IMR-90 (cell line): ENCODE measurements at regions not wholly inside any gene's neighbourhood (a gene's known extent, or its start where the extent isn't known, plus 50 kb on each side); places are given as distances from the start of the nearest gene placed in this dataset.

Experiments used
- ATAC-seq: fragments of 200-7000 bp; cut with Tn5 transposase; 2 replicates; pipeline ENCODE4 v1.9.1; 2020; ENCODE audit warnings: low read depth, mild to moderate bottlenecking, moderate library complexity
- BruUV-seq: library from RNA; stranded (reverse); fragments of 400-500 nt; replicated peaks from 2 replicates; lab custom pipeline; 2021; lab: Mats Ljungman, UMichigan
- CTCF ChIA-PET: fragments of 300-600 bp; formaldehyde crosslinking; extraction: SDS; loops from one replicate; lab custom pipeline; 2021; ENCODE audit warnings: antibody characterized with exemption; lab: Yijun Ruan, JAX
- POLR2A ChIA-PET: fragments of 300-600 bp; sonication (Branson Sonifier 250); formaldehyde crosslinking; loops from one replicate; lab custom pipeline; 2022; ENCODE audit warnings: antibody characterized with exemption; ENCODE audit not compliant: unreplicated experiment; lab: Charles Lee
- DNase-seq: peaks from one replicate; pipeline ENCODE4 v3.0.0; 2013
- H2AFZ ChIP-seq: replicated peaks from 2 replicates; pipeline ENCODE3; 2013; ENCODE audit warnings: low read length, mild to moderate bottlenecking; ENCODE audit not compliant: poor library complexity
- H2AK5ac ChIP-seq: 2 replicates; pipeline ENCODE4 v1.6.1; 2013; ENCODE audit warnings: low read depth, low read length, inconsistent platforms
- H2AK9ac ChIP-seq: replicated peaks from 2 replicates; pipeline ENCODE3; 2013; ENCODE audit warnings: mild to moderate bottlenecking, low read depth, low read length, moderate library complexity; ENCODE audit not compliant: poor library complexity
- H2BK120ac ChIP-seq: 2 replicates; pipeline ENCODE4 v1.6.1; 2013; ENCODE audit warnings: low read depth, low read length, inconsistent platforms
- H2BK15ac ChIP-seq: 3 replicates; pipeline ENCODE4 v1.6.1; 2013; ENCODE audit warnings: low read depth, low read length, inconsistent platforms
- H2BK20ac ChIP-seq: 2 replicates; pipeline ENCODE4 v1.6.1; 2013; ENCODE audit warnings: low read depth, mild to moderate bottlenecking, inconsistent platforms, low read length, moderate library complexity
- H2BK5ac ChIP-seq: 2 replicates; pipeline ENCODE4 v1.6.1; 2013; ENCODE audit warnings: mild to moderate bottlenecking, low read depth, low read length, inconsistent platforms; ENCODE audit not compliant: poor library complexity, severe bottlenecking
- H3K14ac ChIP-seq: replicated peaks from 2 replicates; pipeline ENCODE4 v1.6.1; 2013; ENCODE audit warnings: low read depth, low read length, inconsistent platforms
- H3K18ac ChIP-seq: 2 replicates; pipeline ENCODE4 v1.6.1; 2013; ENCODE audit warnings: low read depth, low read length, control low read depth
- H3K23ac ChIP-seq: 2 replicates; pipeline ENCODE4 v1.6.1; 2013; ENCODE audit warnings: low read depth, low read length, inconsistent platforms
- H3K27ac ChIP-seq: 2 replicates; pipeline ENCODE4 v1.5.1; 2013; ENCODE audit warnings: mild to moderate bottlenecking, control low read depth, low read length; ENCODE audit not compliant: insufficient read depth
- H3K27me3 ChIP-seq: 2 replicates; pipeline ENCODE4 v1.6.1; 2013; ENCODE audit warnings: low read length; ENCODE audit not compliant: control insufficient read depth, insufficient read depth
- H3K36me3 ChIP-seq: 2 replicates; pipeline ENCODE4 v1.6.1; 2013; ENCODE audit warnings: low read length, mixed read lengths; ENCODE audit not compliant: control insufficient read depth, insufficient read depth
- H3K4ac ChIP-seq: 2 replicates; pipeline ENCODE4 v1.6.1; 2013; ENCODE audit warnings: low read depth, low read length, inconsistent platforms
- H3K4me1 ChIP-seq: 2 replicates; pipeline ENCODE4 v1.6.1; 2013; ENCODE audit warnings: low read length, mixed read lengths; ENCODE audit not compliant: control insufficient read depth, insufficient read depth
- H3K4me2 ChIP-seq: 2 replicates; pipeline ENCODE4 v1.6.1; 2013; ENCODE audit warnings: low read depth, mild to moderate bottlenecking, control low read depth, low read length, moderate library complexity
- H3K4me3 ChIP-seq: 2 replicates; pipeline ENCODE4 v1.5.1; 2013; ENCODE audit warnings: low read depth, mild to moderate bottlenecking, control low read depth, low read length, moderate library complexity; ENCODE audit not compliant: insufficient read depth
- H3K56ac ChIP-seq: 2 replicates; pipeline ENCODE4 v1.6.1; 2013; ENCODE audit warnings: low read length, inconsistent platforms; ENCODE audit not compliant: insufficient read depth; ENCODE audit errors: extremely low read depth
- H3K79me1 ChIP-seq, 2 experiments: 2 replicates each; pipeline ENCODE4 v1.6.1; 2013; ENCODE audit warnings: low read length in 2 of 2, inconsistent platforms in 1 of 2, low read depth in 1 of 2
- H3K9ac ChIP-seq: 2 replicates; pipeline ENCODE4 v1.6.1; 2013; ENCODE audit warnings: low read depth, low read length, control low read depth
- H3K9me1 ChIP-seq: 2 replicates; pipeline ENCODE4 v1.6.1; 2013; ENCODE audit warnings: low read length, inconsistent platforms; ENCODE audit not compliant: insufficient read depth
- H3K9me3 ChIP-seq: 2 replicates; pipeline ENCODE4 v1.6.1; 2013; ENCODE audit warnings: low read length; ENCODE audit not compliant: control insufficient read depth, insufficient read depth
- H4K20me1 ChIP-seq: 2 replicates; pipeline ENCODE4 v1.6.1; 2013; ENCODE audit warnings: low read length, inconsistent platforms; ENCODE audit not compliant: insufficient read depth
- H4K5ac ChIP-seq: 2 replicates; pipeline ENCODE4 v1.6.1; 2013; ENCODE audit warnings: mild to moderate bottlenecking, low read depth, low read length, control low read depth
- H4K8ac ChIP-seq, 2 experiments: 2 replicates each; pipeline ENCODE4 v1.6.1; 2013; ENCODE audit warnings: low read depth in 2 of 2, low read length in 2 of 2, control low read depth in 1 of 2, inconsistent platforms in 1 of 2
- H4K91ac ChIP-seq: 2 replicates; pipeline ENCODE4 v1.6.1; 2013; ENCODE audit warnings: low read depth, low read length, inconsistent platforms; ENCODE audit not compliant: insufficient read depth
- BHLHE40 ChIP-seq: fragments of 150-350 bp; IDR thresholded peaks from 2 replicates; pipeline ENCODE4 v1.6.1; 2016; ENCODE audit warnings: mild to moderate bottlenecking, low read depth, low read length
- CEBPB ChIP-seq: IDR thresholded peaks from 2 replicates; pipeline ENCODE4 v1.6.1; 2012; ENCODE audit warnings: low read depth, low read length, improper control_type of control experiment
- CHD1 ChIP-seq: IDR thresholded peaks from 2 replicates; pipeline ENCODE4 v1.6.1; 2012; ENCODE audit warnings: low read depth, low read length, improper control_type of control experiment
- MAFK ChIP-seq: IDR thresholded peaks from 2 replicates; pipeline ENCODE4 v1.6.1; 2012; ENCODE audit warnings: low read depth, low read length, improper control_type of control experiment
- MAZ ChIP-seq: IDR thresholded peaks from 2 replicates; pipeline ENCODE4 v1.6.1; 2012; ENCODE audit warnings: low read depth, mild to moderate bottlenecking, low read length, improper control_type of control experiment, moderate library complexity, borderline replicate concordance
- MXI1 ChIP-seq: IDR thresholded peaks from 2 replicates; pipeline ENCODE4 v1.6.1; 2012; ENCODE audit warnings: low read depth, mild to moderate bottlenecking, low read length, moderate library complexity, borderline replicate concordance
- NFE2L2 ChIP-seq: fragments of 150-350 bp; IDR thresholded peaks from 2 replicates; pipeline ENCODE4 v1.6.1; 2016; ENCODE audit warnings: low read depth, mild to moderate bottlenecking, low read length
- RAD21 ChIP-seq: IDR thresholded peaks from 2 replicates; pipeline ENCODE4 v1.6.1; 2012; ENCODE audit warnings: low read length, improper control_type of control experiment
- RCOR1 ChIP-seq: IDR thresholded peaks from 2 replicates; pipeline ENCODE4 v1.6.1; 2012; ENCODE audit warnings: mild to moderate bottlenecking, low read length, improper control_type of control experiment; ENCODE audit not compliant: insufficient replicate concordance
- RFX5 ChIP-seq: IDR thresholded peaks from 2 replicates; pipeline ENCODE4 v1.8.0; 2012; ENCODE audit warnings: low read depth, mild to moderate bottlenecking, low read length, moderate library complexity
- SMC3 ChIP-seq: fragments of 150-350 bp; IDR thresholded peaks from 2 replicates; pipeline ENCODE4 v1.6.1; 2016; ENCODE audit warnings: low read depth, mild to moderate bottlenecking, antibody characterized with exemption, low read length, moderate library complexity
- WGBS, 2 experiments: methylation state at CpG; one replicate each; pipeline versions ENCODE4 v1.1.5 to v1.1.7; 2013; ENCODE audit warnings: missing lambda C conversion rate in 2 of 2; ENCODE audit not compliant: insufficient read length in 1 of 2; ENCODE audit errors: extremely low coverage in 2 of 2; 5-methylcytosine and 5-hydroxymethylcytosine counted together
- dilution Hi-C: fragments of 300-500 bp; cut with HindIII; formaldehyde crosslinking; loops from one replicate; pipeline ENCODE4 v1.14.3; 2018; ENCODE audit warnings: low sequenced_read_pairs; ENCODE audit not compliant: unreplicated experiment
- in situ Hi-C: fragments of 300-500 bp; cut with MboI; formaldehyde crosslinking; loops from 3 replicates; pipeline ENCODE4 v1.14.3; 2019; ENCODE audit warnings: low sequenced_read_pairs, inconsistent platforms, mixed read lengths
- intact Hi-C: fragments of 100-400 bp; cut with micrococcal nuclease; formaldehyde crosslinking; loops from 2 replicates; pipeline ENCODE4 v1.10.0; 2022
- TF ChIP-seq, protein P1 (sequence below): conservative IDR thresholded peaks from 2 replicates; pipeline ENCODE4 v1.5.1; 2012; ENCODE audit warnings: mild to moderate bottlenecking, low read depth, low read length, improper control_type of control experiment
- TF ChIP-seq, protein P2 (sequence below): fragments of 150-350 bp; IDR thresholded peaks from 2 replicates; pipeline ENCODE4 v1.6.1; 2017; ENCODE audit warnings: mild to moderate bottlenecking, antibody characterized with exemption, low read length, low read depth
- TF ChIP-seq, protein P3 (sequence below): fragments of 150-350 bp; IDR thresholded peaks from 2 replicates; pipeline ENCODE4 v1.6.1; 2016; ENCODE audit warnings: low read depth, mild to moderate bottlenecking, low read length, moderate library complexity, borderline replicate concordance

DNA sequence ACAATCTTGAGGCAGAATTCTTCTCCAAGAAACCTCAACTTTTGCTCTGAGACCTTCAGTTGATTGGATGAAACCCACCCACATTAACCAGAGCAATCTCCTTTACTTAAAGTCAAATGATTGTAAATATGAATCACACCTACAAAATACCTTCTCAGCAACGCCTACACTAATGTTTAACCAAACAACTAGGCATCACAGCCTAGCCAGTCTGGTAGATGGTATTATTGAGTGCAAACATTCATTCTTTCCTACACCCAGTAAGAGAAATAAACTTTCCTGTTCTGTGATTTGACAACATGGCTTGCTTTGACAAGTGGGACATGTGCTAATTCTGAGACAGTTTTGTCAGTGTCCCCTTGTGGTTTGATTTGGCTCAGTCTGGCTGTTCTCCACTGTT lies 252.2 kb downstream of the HACE1 start:
- DNase-seq (no peak), ATAC-seq (no peak)
- Histone ChIP-seq H2BK120ac (no peak overlapping the region), H2BK15ac (no peak overlapping the region), H4K20me1 (no peaks in the 10 kb centered on the region), H3K9ac (no peak overlapping the region), H3K56ac (no peak overlapping the region), H3K4ac (no peak overlapping the region), H3K23ac (no peak overlapping the region), H2AK9ac (no peak overlapping the region), H3K9me3 (no peaks in the 10 kb centered on the region), H3K4me2 (no peak overlapping the region), H3K79me1 (no peaks in the 10 kb centered on the region), H2AK5ac (no peak overlapping the region), H4K8ac (no peak overlapping the region), H4K5ac (no peak overlapping the region), H3K4me1 (no peaks in the 10 kb centered on the region), H3K14ac (no peak overlapping the region), H3K36me3 (no peaks in the 10 kb centered on the region), H2BK5ac (no peak overlapping the region), H2BK20ac (no peak overlapping the region), H3K4me3 (no peak overlapping the region), H2AFZ (no peak overlapping the region), H3K18ac (no peak overlapping the region), H3K27me3 (no peaks in the 10 kb centered on the region; the same call in 1 of the 2 replicates), H3K27ac (no peak overlapping the region), H3K9me1 (no peaks in the 10 kb centered on the region), H4K91ac (no peak overlapping the region)
- dilution Hi-C loops (no loop called here), in situ Hi-C loops (no loop called here), intact Hi-C loops (no loop called here)
- TF ChIP-seq MXI1 (no peak), RAD21 (no peak), MAZ (no peak), NFE2L2 (no peak), SMC3 (no peak), MAFK (no peak), RFX5 (no peak), CHD1 (no peak), CEBPB (no peak), RCOR1 (no peak), BHLHE40 (no peak)
- TF ChIP-seq, protein P1, sequence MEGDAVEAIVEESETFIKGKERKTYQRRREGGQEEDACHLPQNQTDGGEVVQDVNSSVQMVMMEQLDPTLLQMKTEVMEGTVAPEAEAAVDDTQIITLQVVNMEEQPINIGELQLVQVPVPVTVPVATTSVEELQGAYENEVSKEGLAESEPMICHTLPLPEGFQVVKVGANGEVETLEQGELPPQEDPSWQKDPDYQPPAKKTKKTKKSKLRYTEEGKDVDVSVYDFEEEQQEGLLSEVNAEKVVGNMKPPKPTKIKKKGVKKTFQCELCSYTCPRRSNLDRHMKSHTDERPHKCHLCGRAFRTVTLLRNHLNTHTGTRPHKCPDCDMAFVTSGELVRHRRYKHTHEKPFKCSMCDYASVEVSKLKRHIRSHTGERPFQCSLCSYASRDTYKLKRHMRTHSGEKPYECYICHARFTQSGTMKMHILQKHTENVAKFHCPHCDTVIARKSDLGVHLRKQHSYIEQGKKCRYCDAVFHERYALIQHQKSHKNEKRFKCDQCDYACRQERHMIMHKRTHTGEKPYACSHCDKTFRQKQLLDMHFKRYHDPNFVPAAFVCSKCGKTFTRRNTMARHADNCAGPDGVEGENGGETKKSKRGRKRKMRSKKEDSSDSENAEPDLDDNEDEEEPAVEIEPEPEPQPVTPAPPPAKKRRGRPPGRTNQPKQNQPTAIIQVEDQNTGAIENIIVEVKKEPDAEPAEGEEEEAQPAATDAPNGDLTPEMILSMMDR = no peak
- TF ChIP-seq, protein P2, sequence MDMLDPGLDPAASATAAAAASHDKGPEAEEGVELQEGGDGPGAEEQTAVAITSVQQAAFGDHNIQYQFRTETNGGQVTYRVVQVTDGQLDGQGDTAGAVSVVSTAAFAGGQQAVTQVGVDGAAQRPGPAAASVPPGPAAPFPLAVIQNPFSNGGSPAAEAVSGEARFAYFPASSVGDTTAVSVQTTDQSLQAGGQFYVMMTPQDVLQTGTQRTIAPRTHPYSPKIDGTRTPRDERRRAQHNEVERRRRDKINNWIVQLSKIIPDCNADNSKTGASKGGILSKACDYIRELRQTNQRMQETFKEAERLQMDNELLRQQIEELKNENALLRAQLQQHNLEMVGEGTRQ = no peak
- TF ChIP-seq, protein P3, sequence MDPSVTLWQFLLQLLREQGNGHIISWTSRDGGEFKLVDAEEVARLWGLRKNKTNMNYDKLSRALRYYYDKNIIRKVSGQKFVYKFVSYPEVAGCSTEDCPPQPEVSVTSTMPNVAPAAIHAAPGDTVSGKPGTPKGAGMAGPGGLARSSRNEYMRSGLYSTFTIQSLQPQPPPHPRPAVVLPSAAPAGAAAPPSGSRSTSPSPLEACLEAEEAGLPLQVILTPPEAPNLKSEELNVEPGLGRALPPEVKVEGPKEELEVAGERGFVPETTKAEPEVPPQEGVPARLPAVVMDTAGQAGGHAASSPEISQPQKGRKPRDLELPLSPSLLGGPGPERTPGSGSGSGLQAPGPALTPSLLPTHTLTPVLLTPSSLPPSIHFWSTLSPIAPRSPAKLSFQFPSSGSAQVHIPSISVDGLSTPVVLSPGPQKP = no peak
- WGBS, 2 experiments = no CpG with 5 or more reads among the region's 1 CpG
- POLR2A ChIA-PET = no interaction called here
- BruUV-seq = no TSS peak
- CTCF ChIA-PET = interaction anchor here (0.6 kb wide), 1 partner anchor 85 kb away, joined by 3 read pairs; no protein-coding TSS in a partner anchor
